PC-3 (cell line): ENCODE measurements at regions not wholly inside any gene's neighbourhood (a gene's known extent, or its start where the extent isn't known, plus 50 kb on each side); places are given as distances from the start of the nearest gene placed in this dataset.

Source experiments
- CTCF ChIP-seq: fragments of 300-600 bp; sonication (generic); conservative IDR thresholded peaks from 2 replicates; pipeline ENCODE4 v1.5.1; 2017; ENCODE audit warnings: antibody characterized with exemption, low read depth, mild to moderate bottlenecking, low read length
- EZH2 ChIP-seq: fragments of 300-600 bp; sonication (generic); IDR thresholded peaks from one replicate; pipeline ENCODE4 v1.6.1; 2017; ENCODE audit warnings: antibody characterized with exemption, mild to moderate bottlenecking, low read length; ENCODE audit not compliant: unreplicated experiment

- TF ChIP-seq CTCF (no peak), EZH2 (no peak)
These were observed 83.2 kb upstream of the TBX18 start for GRCh38 chr6:84847390-84848160.
